Fibroblast of the aortic adventitia (primary cell): ENCODE measurements at regions not wholly inside any gene's neighbourhood (a gene's known extent, or its start where the extent isn't known, plus 50 kb on each side); places are given as distances from the start of the nearest gene placed in this dataset.

Source experiments
- DNase-seq: peaks from one replicate; pipeline ENCODE4 v3.0.0-alpha.2; 2010; ENCODE audit warnings: low read depth
- H3K4me3 ChIP-seq: 2 replicates; pipeline ENCODE4 v1.5.1; 2011; ENCODE audit warnings: low read depth, mild to moderate bottlenecking, control low read depth, low read length, moderate library complexity
- CTCF ChIP-seq: IDR thresholded peaks from 2 replicates; pipeline ENCODE4 v1.5.1; 2011; ENCODE audit warnings: mild to moderate bottlenecking, low read length, control low read depth, inconsistent platforms; ENCODE audit not compliant: insufficient read depth

DNA sequence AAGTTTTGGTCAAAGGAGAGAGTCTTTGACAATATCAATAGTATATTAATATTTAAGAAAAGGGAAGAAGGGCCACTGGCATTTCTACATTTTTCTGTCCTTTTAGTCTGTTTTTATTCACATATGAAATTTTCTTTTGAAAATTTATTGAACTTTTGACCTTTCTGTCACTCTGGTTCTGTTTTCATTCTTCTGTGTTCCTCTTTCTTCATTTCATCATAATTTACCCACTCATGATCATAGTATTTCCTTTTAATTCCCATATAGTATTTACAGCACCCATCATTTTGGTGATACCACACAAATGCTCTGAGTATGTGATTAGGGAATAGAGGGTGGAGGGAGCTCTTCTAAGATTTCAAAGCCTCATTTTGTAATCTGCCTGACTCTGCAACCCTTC, 142.8 kb downstream of the GJA1 start:
- DNase-seq = no peak
- H3K4me3 ChIP-seq = no peak overlapping the region
- TF ChIP-seq CTCF = no peak

- TF ChIP-seq CTCF = no peak
- DNase-seq = no peak
- no peak overlapping the region for H3K4me3 ChIP-seq
These were observed 144.0 kb downstream of the GJA1 start for GRCh38 chr6:121579478-121579877.

GRCh38 chr6:121581327-121581726, 145.9 kb downstream of the GJA1 start:
- TF ChIP-seq CTCF = no peak

GRCh38 chr6:121582262-121582661, 146.8 kb downstream of the GJA1 start:
- peak; percentile 16 for DNase-seq
- H3K4me3 ChIP-seq = no peak overlapping the region
- no peak for TF ChIP-seq CTCF

More at GRCh38 chr6:121581327-121581726, 145.9 kb downstream of the GJA1 start:
- H3K4me3 ChIP-seq = no peak overlapping the region
- no peak for DNase-seq

GRCh38 chr6:121584586-121585369, 149.3 kb downstream of the GJA1 start:
- H3K4me3 ChIP-seq = no peak overlapping the region
- peak; percentile 69 for DNase-seq
- no peak for TF ChIP-seq CTCF

DNA sequence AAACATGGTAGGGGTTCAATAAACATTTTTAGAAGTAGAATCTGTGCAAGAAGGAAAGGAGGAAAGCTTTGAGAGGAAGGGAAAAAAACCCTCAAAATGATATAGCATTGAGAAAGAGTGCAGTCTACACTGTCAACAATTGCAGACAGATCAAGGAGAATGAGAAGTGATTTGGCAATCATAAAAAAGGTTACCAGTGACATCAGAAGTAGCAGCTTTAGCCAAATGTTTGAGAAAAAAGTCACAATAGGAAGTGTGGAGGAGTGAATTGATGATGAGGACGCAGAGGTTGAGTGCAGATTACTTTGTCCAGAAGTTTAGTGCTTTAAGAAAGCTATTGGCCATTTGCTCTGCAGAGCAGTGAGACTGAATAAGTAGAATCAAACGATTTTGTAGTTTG, 155.0 kb downstream of the GJA1 start:
- H3K4me3 ChIP-seq = no peak overlapping the region
- peak; percentile 71 for DNase-seq
- TF ChIP-seq CTCF = no peak

- DNase-seq = no peak
These were observed 155.5 kb downstream of the GJA1 start for GRCh38 chr6:121590916-121591315.

More at GRCh38 chr6:121590916-121591315, 155.5 kb downstream of the GJA1 start:
- TF ChIP-seq CTCF = no peak
- no peak overlapping the region for H3K4me3 ChIP-seq
